ENCODE measurements at regions not wholly inside any gene's neighbourhood (a gene's known extent, or its start where the extent isn't known, plus 50 kb on each side); places are given as distances from the start of the nearest gene placed in this dataset.

DNA sequence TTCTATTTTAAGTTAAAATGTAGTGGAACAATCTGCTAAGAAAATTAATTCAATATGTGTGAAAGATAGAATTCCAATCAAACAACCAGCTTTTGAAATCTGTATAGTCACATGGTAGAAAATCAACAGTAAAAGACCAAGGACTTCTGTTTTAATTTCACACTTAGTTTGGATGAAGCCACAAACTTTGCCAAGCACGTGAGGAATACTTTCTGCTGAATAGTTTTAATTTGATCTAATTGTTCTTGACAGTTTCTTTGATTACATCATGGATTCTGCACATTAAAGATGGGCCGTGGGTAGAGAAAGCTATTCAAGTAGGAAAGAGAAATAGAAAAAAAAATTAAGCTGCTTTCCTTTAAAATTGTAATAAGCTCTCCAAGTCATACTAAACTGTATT lies 137.9 kb upstream of the FAM241A start:
- Histone ChIP-seq H3K23ac (ENCODE audit: insufficient read length) (no peak overlapping the region), H3K14ac (ENCODE audit: insufficient read length) (no peak overlapping the region), H2AFZ (ENCODE audit: low read length) (no peak overlapping the region), H3K79me2 (ENCODE audit: control insufficient read depth in 1 of 2, insufficient read depth in 2 of 2, low read length in 2 of 2) (no peaks in the 10 kb centered on the region), H4K20me1 (replicated peaks in 1 of 2; ENCODE audit: control insufficient read depth in 1 of 2, insufficient read depth in 2 of 2, low read length in 2 of 2) (no peaks in the 10 kb centered on the region), H3K56ac (replicated peaks; ENCODE audit: insufficient read length, low read depth, low read length) (no peak overlapping the region), H4K91ac (replicated peaks; ENCODE audit: insufficient read length, low read length) (no peak overlapping the region), H2BK12ac (ENCODE audit: low read depth, low read length) (no peak overlapping the region), H4K5ac (ENCODE audit: insufficient read length, low read depth, low read length) (no peak overlapping the region), H3K4me3 (ENCODE audit: extremely low read depth in 1 of 4, insufficient read depth in 2 of 4, low read depth in 3 of 4, low read length in 4 of 4) (no peak overlapping the region), H3K4me2 (ENCODE audit: insufficient read depth in 1 of 2, low read depth in 2 of 2, low read length in 2 of 2) (no peak overlapping the region), H2BK20ac (ENCODE audit: low read length) (no peak overlapping the region), H3K4ac (replicated peaks; ENCODE audit: insufficient read length, low read depth, low read length) (no peak overlapping the region), H3K9me3 (ENCODE audit: insufficient read depth in 2 of 2, low read depth in 1 of 2, low read length in 1 of 2) (no peaks in the 10 kb centered on the region), H2AK5ac (ENCODE audit: low read depth, low read length) (no peak overlapping the region), H4K8ac (ENCODE audit: extremely low read depth, insufficient read depth, low read length) (no peak overlapping the region), H3K4me1 (replicated peaks in 1 of 4; ENCODE audit: control insufficient read depth in 3 of 4, insufficient read depth in 4 of 4, low read length in 3 of 4) (no peaks in the 10 kb centered on the region), H3K9ac (replicated peaks in 1 of 4; ENCODE audit: extremely low read depth in 1 of 4, low read depth in 3 of 4, low read length in 3 of 4) (no peak overlapping the region), H2BK15ac (ENCODE audit: low read length) (no peak overlapping the region), H3K79me1 (ENCODE audit: low read depth, low read length) (no peaks in the 10 kb centered on the region), H3K23me2 (ENCODE audit: low read depth, low read length) (no peaks in the 10 kb centered on the region), H3K36me3 (ENCODE audit: control insufficient read depth in 2 of 4, insufficient read depth in 4 of 4, low read length in 3 of 4) (no peaks in the 10 kb centered on the region), H3K27ac (ENCODE audit: low read depth, low read length) (no peak overlapping the region), H2BK5ac (ENCODE audit: low read depth, low read length) (no peak overlapping the region), H3K18ac (ENCODE audit: extremely low read depth, low read length) (no peak overlapping the region), H3K27me3 (replicated peaks in 1 of 4; ENCODE audit: control insufficient read depth in 3 of 4, extremely low read depth in 1 of 4, insufficient read depth in 3 of 4, low read length in 3 of 4) (no peaks in the 10 kb centered on the region), H2BK120ac (replicated peaks; ENCODE audit: low read depth, low read length) (no peak overlapping the region)
- POLR2A ChIA-PET (ENCODE audit: partially characterized antibody): no interaction called here
- CTCF ChIA-PET (ENCODE audit: partially characterized antibody): interaction anchor here (1.0 to 1.3 kb wide), 4 partner anchors 11 to 376 kb away, joined by 3 to 6 read pairs (median 3); no protein-coding TSS in a partner anchor
- WGBS, 2 experiments (ENCODE audit: extremely low coverage in 1 of 2, insufficient coverage in 1 of 2, insufficient read length in 1 of 2, insufficient replicate concordance in 2 of 2, low coverage in 1 of 2, low lambda C conversion rate in 2 of 2, missing lambda C conversion rate in 1 of 2): 81% methylated on average over 2 of the region's 2 CpGs; no CpG with 5 or more reads in 1 of the 2 experiments
- DNase-seq (ENCODE audit: low read depth in 1 of 2, low spot score in 2 of 2) (no peak), FAIRE-seq (no peak)
- TF ChIP-seq NANOG (IDR thresholded peaks at IDR 0.05; ENCODE audit: insufficient read depth, low read depth, low read length, poor library complexity, severe bottlenecking): no peak
- TF ChIP-seq POLR2AphosphoS5 (IDR thresholded peaks at IDR 0.05; ENCODE audit: low read depth, low read length): no peak
- TF ChIP-seq KDM5A (IDR thresholded peaks at IDR 0.05; ENCODE audit: low read length): no peak
- no peak for TF ChIP-seq CEBPB (IDR thresholded peaks at IDR 0.05; ENCODE audit: low read depth, low read length)
- no peak for TF ChIP-seq SUZ12 (IDR thresholded peaks at IDR 0.05; ENCODE audit: low read length)
- no peak for TF ChIP-seq EGR1 (IDR thresholded peaks at IDR 0.05; ENCODE audit: borderline replicate concordance, low read depth, low read length)
- TF ChIP-seq CHD2 (IDR thresholded peaks at IDR 0.05; ENCODE audit: low read length): no peak
- TF ChIP-seq RBBP5 (IDR thresholded peaks at IDR 0.05; ENCODE audit: borderline replicate concordance, low read depth, low read length): no peak
- no peak for TF ChIP-seq USF2 (IDR thresholded peaks at IDR 0.05; ENCODE audit: low read length)
- TF ChIP-seq ZNF274 (IDR thresholded peaks at IDR 0.05; ENCODE audit: borderline replicate concordance, extremely low read depth, low read length): no peak
- no peak for TF ChIP-seq SIX5 (IDR thresholded peaks at IDR 0.05; ENCODE audit: low read depth, low read length)
- no peak for TF ChIP-seq SIN3A (conservative IDR thresholded peaks at IDR 0.05 in 1 of 2, IDR thresholded peaks at IDR 0.05 in 1 of 2; ENCODE audit: low read depth in 1 of 2, low read length in 2 of 2)
- TF ChIP-seq GTF2F1 (IDR thresholded peaks at IDR 0.05; ENCODE audit: borderline replicate concordance, low read depth, low read length): no peak
